GM03348 (cell line): ENCODE measurements at regions not wholly inside any gene's neighbourhood (a gene's known extent, or its start where the extent isn't known, plus 50 kb on each side); places are given as distances from the start of the nearest gene placed in this dataset.
A peak's percentile ranks its signal among the peaks of the same experiment; 100 is the strongest.

Experiments
- DNase-seq: peaks from one replicate; pipeline ENCODE4 v3.0.0; 2012; ENCODE audit warnings: low spot score

DNA sequence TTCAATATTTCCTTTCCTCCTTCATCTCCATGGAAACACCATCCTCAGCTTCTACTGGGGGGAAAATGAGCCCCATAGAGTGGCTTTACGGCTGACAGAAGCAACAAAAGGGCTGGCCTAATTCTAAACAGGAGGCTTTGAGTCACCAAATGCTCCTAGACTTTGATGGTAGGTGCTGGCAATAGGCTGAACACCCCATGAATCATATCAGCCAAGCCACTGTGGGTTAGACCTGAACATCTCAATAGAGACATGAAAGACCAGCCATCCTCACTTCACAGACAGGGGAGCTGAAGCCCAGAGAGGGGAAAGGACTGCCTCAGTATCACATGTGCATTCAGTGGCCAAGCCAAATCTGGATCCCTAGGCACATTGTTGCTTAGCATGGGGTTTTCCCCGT, 107.6 kb downstream of the AMER1 start:
- no peak for DNase-seq

DNA sequence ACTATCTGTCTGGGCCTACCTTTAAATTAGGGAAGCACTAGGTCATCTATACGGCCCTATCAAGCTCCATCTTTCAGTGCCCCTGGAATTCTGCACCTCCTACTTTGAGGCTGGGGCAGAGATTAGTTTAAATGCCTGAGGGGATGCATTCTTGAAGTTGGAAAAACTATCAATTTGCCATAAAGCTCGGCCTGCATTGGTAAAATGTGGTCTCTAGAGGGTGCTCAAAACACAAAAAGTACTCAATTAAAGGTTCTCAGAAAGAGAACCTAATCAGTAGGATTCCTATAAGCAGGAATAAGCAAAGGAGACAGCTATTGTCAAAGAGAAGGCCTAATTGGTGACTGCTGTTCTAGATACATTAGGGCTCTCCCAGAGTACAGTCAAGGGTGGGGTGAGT, 111.7 kb downstream of the AMER1 start:
- DNase-seq, result peak; percentile 10
